ENCODE measurements at regions not wholly inside any gene's neighbourhood (a gene's known extent, or its start where the extent isn't known, plus 50 kb on each side); places are given as distances from the start of the nearest gene placed in this dataset.

GRCh38 chr9:84393266-84393950 is 52.9 kb upstream of the SLC28A3 start:
- no peak for ATAC-seq (replicated peaks)
- DNase-seq: no peak
- Mint-ChIP-seq H3K4me1 (ENCODE audit: low read depth in 2 of 2) (no peaks in the 10 kb centered on the region), H3K27ac (no peak overlapping the region), H3K36me3 (ENCODE audit: insufficient read depth) (no peaks in the 10 kb centered on the region), H3K27me3 (peaks cover 24 to 30% of the 10 kb centered on the region in 2 donors), H3K4me3 (no peak overlapping the region), H3K9me3 (no peaks in the 10 kb centered on the region)

- peaks cover 24 to 30% of the 10 kb centered on the region in 2 donors for H3K27me3 Mint-ChIP-seq
- DNase-seq (no peak), ATAC-seq (replicated peaks) (no peak)
- H3K4me3 Mint-ChIP-seq: no peak overlapping the region
- no peak overlapping the region for H3K27ac Mint-ChIP-seq
- no peaks in the 10 kb centered on the region for H3K4me1 Mint-ChIP-seq (ENCODE audit: low read depth in 2 of 2)
- H3K36me3 Mint-ChIP-seq (ENCODE audit: insufficient read depth): no peaks in the 10 kb centered on the region
- H3K9me3 Mint-ChIP-seq: no peaks in the 10 kb centered on the region
These were observed 53.5 kb upstream of the SLC28A3 start for GRCh38 chr9:84394036-84394435.

- Mint-ChIP-seq H3K27ac (no peak overlapping the region), H3K9me3 (no peaks in the 10 kb centered on the region), H3K36me3 (ENCODE audit: insufficient read depth) (no peaks in the 10 kb centered on the region), H3K4me1 (ENCODE audit: low read depth in 2 of 2) (no peaks in the 10 kb centered on the region), H3K4me3 (no peak overlapping the region), H3K27me3 (peaks cover 10 to 12% of the 10 kb centered on the region in 2 donors)
- ATAC-seq (replicated peaks) (peak; percentile 71), DNase-seq (peak; percentile 48 to 57 (median 57))
These were observed 56.7 kb upstream of the SLC28A3 start for GRCh38 chr9:84397151-84397728.

DNA sequence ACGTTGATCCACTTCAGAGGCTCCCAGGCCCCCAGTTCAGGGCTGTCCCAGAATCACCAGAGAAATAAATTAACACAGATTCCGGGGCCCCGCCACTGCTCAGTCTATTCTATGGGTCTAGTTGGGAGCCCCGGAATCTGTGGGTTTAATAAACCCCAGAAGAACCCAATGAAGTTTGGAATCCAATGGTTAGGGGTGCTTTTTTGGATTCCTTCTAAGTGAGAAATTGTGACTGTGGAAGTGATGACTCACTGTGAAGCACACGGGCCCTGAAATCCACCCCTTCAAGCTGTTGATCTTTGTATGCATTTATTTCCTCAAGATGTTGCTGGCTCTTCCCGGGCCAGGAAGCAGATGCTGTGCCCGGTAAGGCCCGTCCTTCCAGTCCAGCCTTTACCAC is 57.3 kb upstream of the SLC28A3 start:
- Mint-ChIP-seq H3K36me3 (ENCODE audit: insufficient read depth) (no peaks in the 10 kb centered on the region), H3K27ac (no peak overlapping the region), H3K9me3 (no peaks in the 10 kb centered on the region), H3K4me3 (no peak overlapping the region), H3K4me1 (ENCODE audit: low read depth in 2 of 2) (no peaks in the 10 kb centered on the region), H3K27me3 (peaks cover 8 to 10% of the 10 kb centered on the region in 2 donors)
- ATAC-seq (replicated peaks) (no peak), DNase-seq (no peak)

- H3K9me3 Mint-ChIP-seq: no peaks in the 10 kb centered on the region
- H3K36me3 Mint-ChIP-seq (ENCODE audit: insufficient read depth): peaks cover 3% of the 10 kb centered on the region
- no peak overlapping the region for H3K4me3 Mint-ChIP-seq
- DNase-seq (no peak), ATAC-seq (replicated peaks) (no peak)
- no peak overlapping the region for H3K27ac Mint-ChIP-seq
- H3K27me3 Mint-ChIP-seq: no peaks in the 10 kb centered on the region
- no peaks in the 10 kb centered on the region for H3K4me1 Mint-ChIP-seq (ENCODE audit: low read depth in 2 of 2)
These were observed 62.0 kb upstream of the SLC28A3 start for GRCh38 chr9:84402517-84402916.

GRCh38 chr9:84403288-84403687 is 62.7 kb upstream of the SLC28A3 start:
- ATAC-seq (replicated peaks) (no peak), DNase-seq (no peak)
- Mint-ChIP-seq H3K4me1 (ENCODE audit: low read depth in 2 of 2) (no peaks in the 10 kb centered on the region), H3K9me3 (no peaks in the 10 kb centered on the region), H3K27ac (no peak overlapping the region), H3K4me3 (no peak overlapping the region), H3K27me3 (no peaks in the 10 kb centered on the region), H3K36me3 (ENCODE audit: insufficient read depth) (peaks cover 3% of the 10 kb centered on the region)

GRCh38 chr9:84404095-84404686 is 63.6 kb upstream of the SLC28A3 start:
- Mint-ChIP-seq H3K9me3 (no peaks in the 10 kb centered on the region), H3K4me3 (no peak overlapping the region), H3K4me1 (ENCODE audit: low read depth in 2 of 2) (no peaks in the 10 kb centered on the region), H3K27ac (no peak overlapping the region), H3K27me3 (no peaks in the 10 kb centered on the region), H3K36me3 (ENCODE audit: insufficient read depth) (peaks cover 3% of the 10 kb centered on the region)
- no peak for ATAC-seq (replicated peaks)
- no peak for DNase-seq

GRCh38 chr9:84405667-84406066 is 65.1 kb upstream of the SLC28A3 start:
- H3K4me1 Mint-ChIP-seq (ENCODE audit: low read depth in 2 of 2): no peaks in the 10 kb centered on the region
- no peak for ATAC-seq (replicated peaks)

DNA sequence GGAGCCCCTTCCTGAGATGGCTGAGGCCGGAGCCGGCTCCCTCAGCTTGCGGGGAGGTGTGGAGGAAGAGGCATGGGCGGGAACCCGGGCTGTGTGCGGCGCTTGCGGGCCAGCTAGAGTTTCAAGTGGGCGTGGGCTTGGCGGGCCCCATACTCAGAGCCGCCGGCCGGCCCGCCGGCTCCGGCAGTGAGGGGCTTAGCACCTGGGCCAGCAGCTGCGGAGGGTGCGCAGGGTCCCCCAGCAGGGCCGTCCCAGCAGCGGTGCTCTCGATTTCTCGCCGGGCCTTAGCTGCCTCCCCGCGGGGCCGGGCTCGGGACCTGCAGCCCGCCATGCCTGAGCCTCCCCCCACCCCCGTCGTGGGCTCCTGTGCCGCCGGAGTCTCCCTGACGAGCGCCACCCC is 67.9 kb upstream of the SLC28A3 start:
- Mint-ChIP-seq H3K27me3 (no peaks in the 10 kb centered on the region), H3K4me1 (ENCODE audit: low read depth in 2 of 2) (no peaks in the 10 kb centered on the region), H3K9me3 (no peaks in the 10 kb centered on the region), H3K4me3 (no peak overlapping the region), H3K27ac (no peak overlapping the region), H3K36me3 (ENCODE audit: insufficient read depth) (peaks cover 3% of the 10 kb centered on the region)
- ATAC-seq (replicated peaks) (no peak), DNase-seq (no peak)

More at GRCh38 chr9:84405667-84406066, 65.1 kb upstream of the SLC28A3 start:
- no peak overlapping the region for H3K4me3 Mint-ChIP-seq
- H3K9me3 Mint-ChIP-seq: no peaks in the 10 kb centered on the region
- peaks cover 3% of the 10 kb centered on the region for H3K36me3 Mint-ChIP-seq (ENCODE audit: insufficient read depth)
- DNase-seq: no peak
- no peak overlapping the region for H3K27ac Mint-ChIP-seq
- no peaks in the 10 kb centered on the region for H3K27me3 Mint-ChIP-seq

DNA sequence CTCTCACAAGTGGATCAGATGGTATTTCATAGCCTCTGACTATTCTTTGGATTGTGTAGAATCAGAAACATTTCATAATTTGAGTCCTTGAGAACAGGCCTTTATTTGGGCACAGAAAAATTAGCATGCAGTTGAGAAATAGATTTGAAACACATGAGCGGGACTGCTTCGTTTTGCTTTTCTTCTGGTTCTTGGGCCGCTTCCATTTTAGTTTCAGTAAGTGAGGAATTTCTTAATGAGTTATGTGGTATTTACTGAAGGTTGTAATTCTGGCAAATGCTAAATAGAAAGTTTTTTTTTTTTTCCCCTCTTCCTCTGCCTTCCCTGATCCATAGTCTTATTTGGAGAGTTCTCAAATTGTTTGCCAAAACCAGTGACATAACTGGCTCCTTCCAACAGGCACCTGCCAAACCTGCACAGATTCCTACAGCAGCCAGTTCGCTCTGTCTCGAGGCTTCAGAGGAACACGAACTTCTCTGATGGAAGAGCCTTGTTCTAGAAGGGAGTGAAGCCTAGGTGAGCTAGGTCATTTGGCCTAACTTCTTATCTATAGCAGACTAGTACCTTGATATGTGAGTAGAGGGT is 71.2 kb upstream of the SLC28A3 start:
- Mint-ChIP-seq H3K36me3 (ENCODE audit: insufficient read depth) (no peaks in the 10 kb centered on the region), H3K4me3 (no peak overlapping the region), H3K4me1 (ENCODE audit: low read depth in 2 of 2) (no peaks in the 10 kb centered on the region), H3K27me3 (no peaks in the 10 kb centered on the region), H3K27ac (no peak overlapping the region), H3K9me3 (no peaks in the 10 kb centered on the region)
- ATAC-seq (replicated peaks): no peak
- DNase-seq: no peak

- Mint-ChIP-seq H3K4me1 (ENCODE audit: low read depth in 2 of 2) (no peaks in the 10 kb centered on the region), H3K27me3 (peaks cover 0 to 9% of the 10 kb centered on the region in 2 donors), H3K9me3 (no peaks in the 10 kb centered on the region), H3K27ac (no peak overlapping the region), H3K4me3 (no peak overlapping the region), H3K36me3 (ENCODE audit: insufficient read depth) (no peaks in the 10 kb centered on the region)
- ATAC-seq (replicated peaks): no peak
- no peak for DNase-seq
These were observed 72.1 kb upstream of the SLC28A3 start for GRCh38 chr9:84412654-84413053.

- peaks cover 0 to 15% of the 10 kb centered on the region in 2 donors for H3K27me3 Mint-ChIP-seq
- no peak overlapping the region for H3K27ac Mint-ChIP-seq
- H3K9me3 Mint-ChIP-seq: no peaks in the 10 kb centered on the region
- ATAC-seq (replicated peaks): no peak
- DNase-seq: no peak
- H3K36me3 Mint-ChIP-seq (ENCODE audit: insufficient read depth): no peaks in the 10 kb centered on the region
- no peak overlapping the region for H3K4me3 Mint-ChIP-seq
- no peaks in the 10 kb centered on the region for H3K4me1 Mint-ChIP-seq (ENCODE audit: low read depth in 2 of 2)
These were observed 72.7 kb upstream of the SLC28A3 start for GRCh38 chr9:84413301-84413700.

GRCh38 chr9:84419031-84419602 is 78.6 kb upstream of the SLC28A3 start:
- no peaks in the 10 kb centered on the region for H3K36me3 Mint-ChIP-seq (ENCODE audit: insufficient read depth)
- H3K4me3 Mint-ChIP-seq: no peak overlapping the region
- no peaks in the 10 kb centered on the region for H3K4me1 Mint-ChIP-seq (ENCODE audit: low read depth in 2 of 2)
- H3K27me3 Mint-ChIP-seq: peaks cover 15 to 40% of the 10 kb centered on the region in 2 donors
- no peak overlapping the region for H3K27ac Mint-ChIP-seq
- peaks cover 3 to 6% of the 10 kb centered on the region in 2 donors for H3K9me3 Mint-ChIP-seq
- no peak for DNase-seq
- no peak for ATAC-seq (replicated peaks)
